Calu3 (cell line): ENCODE measurements at regions not wholly inside any gene's neighbourhood (a gene's known extent, or its start where the extent isn't known, plus 50 kb on each side); places are given as distances from the start of the nearest gene placed in this dataset.

ENCODE experiments used
- BruUV-seq: library from RNA; stranded (reverse); fragments of 400-500 nt; replicated peaks from 2 replicates; lab custom pipeline; 2021; lab: Mats Ljungman, UMichigan
- CTCF ChIA-PET: fragments of 300-600 bp; sonication (Branson Sonifier 250); formaldehyde crosslinking; loops from one replicate; lab custom pipeline; 2022; ENCODE audit warnings: antibody characterized with exemption; lab: Charles Lee
- DNase-seq: peaks from one replicate; pipeline ENCODE4 v3.0.0; 2022
- H3K27ac Mint-ChIP-seq: one replicate; pipeline ENCODE4 v1.8.0; 2022; ENCODE audit warnings: mixed read lengths; ENCODE audit not compliant: unreplicated experiment
- H3K27me3 Mint-ChIP-seq: one replicate; pipeline ENCODE4 v1.8.0; 2022; ENCODE audit warnings: mixed read lengths; ENCODE audit not compliant: unreplicated experiment
- H3K36me3 Mint-ChIP-seq: one replicate; pipeline ENCODE4 v1.8.0; 2022; ENCODE audit warnings: mild to moderate bottlenecking, moderate library complexity, mixed read lengths; ENCODE audit not compliant: insufficient read depth, unreplicated experiment
- H3K4me1 Mint-ChIP-seq: one replicate; pipeline ENCODE4 v1.8.0; 2022; ENCODE audit warnings: mild to moderate bottlenecking, low read depth, mixed read lengths; ENCODE audit not compliant: unreplicated experiment
- H3K4me3 Mint-ChIP-seq: one replicate; pipeline ENCODE4 v1.8.0; 2022; ENCODE audit warnings: mild to moderate bottlenecking, low read depth, moderate library complexity, mixed read lengths; ENCODE audit not compliant: unreplicated experiment
- H3K9me3 Mint-ChIP-seq: one replicate; pipeline ENCODE4 v1.8.0; 2022; ENCODE audit warnings: low read depth, mixed read lengths; ENCODE audit not compliant: unreplicated experiment
- CTCF ChIP-seq: fragments of 200-600 bp; IDR thresholded peaks from one replicate; pipeline ENCODE4 v1.8.0; 2022; ENCODE audit warnings: antibody characterized with exemption; ENCODE audit not compliant: unreplicated experiment
- intact Hi-C: fragments of 100-400 bp; cut with micrococcal nuclease; formaldehyde crosslinking; loops from one replicate; pipeline ENCODE4 v1.10.0; 2022; ENCODE audit not compliant: unreplicated experiment

DNA sequence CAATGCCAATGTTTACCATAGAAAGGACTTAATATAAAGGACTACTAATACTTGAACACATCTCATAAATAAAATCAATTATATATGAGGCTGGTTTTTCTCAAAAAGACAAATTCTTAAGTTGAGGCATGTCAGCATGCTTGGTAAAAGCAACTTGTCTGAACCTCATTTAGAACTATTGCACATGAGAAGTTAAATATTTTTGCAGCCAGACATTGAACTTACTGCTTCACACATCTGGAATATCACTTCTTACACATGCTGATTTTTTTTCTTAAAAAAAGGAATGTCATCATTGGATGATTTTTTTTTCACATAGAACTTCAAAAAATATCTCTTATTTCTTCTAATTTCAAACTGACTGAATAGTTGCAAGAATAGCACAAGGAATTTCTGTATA lies 609.0 kb downstream of the EPHA4 start:
- no peak for DNase-seq
- no peaks in the 10 kb centered on the region for H3K27me3 Mint-ChIP-seq
- CTCF ChIA-PET, result no interaction called here
- no peak overlapping the region for H3K27ac Mint-ChIP-seq
- intact Hi-C loops, result no loop called here
- no peak for TF ChIP-seq CTCF
- no TSS peak for BruUV-seq
- no peak overlapping the region for H3K4me3 Mint-ChIP-seq
- H3K9me3 Mint-ChIP-seq, result peaks cover 2% of the 10 kb centered on the region
- H3K36me3 Mint-ChIP-seq, result no peaks in the 10 kb centered on the region
- no peaks in the 10 kb centered on the region for H3K4me1 Mint-ChIP-seq

DNA sequence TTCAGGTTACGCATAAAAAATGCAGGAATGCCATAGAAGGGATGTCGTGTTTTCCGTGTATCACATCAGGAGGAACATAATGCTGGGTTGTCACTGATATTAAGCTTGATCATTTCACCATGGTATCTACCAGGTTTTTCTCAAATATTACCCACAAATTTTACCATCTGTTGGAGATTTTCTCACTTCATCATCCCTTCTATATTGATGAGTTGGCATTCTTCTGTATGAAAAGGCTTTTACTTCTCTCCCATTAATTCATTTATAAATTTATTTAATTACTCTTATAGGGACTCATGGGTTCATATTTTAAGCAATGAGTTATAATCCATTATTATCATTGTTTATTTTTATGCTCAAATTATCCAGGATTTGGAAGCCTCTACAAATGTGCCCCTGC lies 608.2 kb downstream of the EPHA4 start:
- intact Hi-C loops, result no loop called here
- no peak overlapping the region for H3K27ac Mint-ChIP-seq
- BruUV-seq, result no TSS peak

DNA sequence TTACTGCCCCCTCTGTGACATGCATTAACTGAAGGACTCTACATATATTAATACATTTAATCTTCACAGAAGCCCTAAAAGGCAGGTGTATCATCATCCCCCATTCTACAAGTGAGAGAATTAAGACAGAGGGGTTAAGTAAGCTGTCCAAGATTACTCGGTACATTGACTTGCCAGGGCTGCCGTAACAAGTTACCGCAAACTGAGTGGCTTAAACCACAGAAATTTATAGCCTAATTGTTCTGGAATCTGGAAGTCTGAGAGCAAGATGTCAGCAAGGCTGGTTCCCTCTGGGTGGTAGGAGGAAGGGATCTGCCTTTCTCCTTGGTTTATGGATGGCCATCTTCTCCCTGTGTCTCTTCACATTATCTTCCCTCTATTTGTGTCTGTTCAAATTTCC lies 605.5 kb downstream of the EPHA4 start:
- Mint-ChIP-seq H3K36me3 (no peaks in the 10 kb centered on the region), H3K9me3 (peaks cover 10% of the 10 kb centered on the region), H3K27me3 (no peaks in the 10 kb centered on the region), H3K4me1 (peaks cover 8% of the 10 kb centered on the region), H3K4me3 (no peak overlapping the region), H3K27ac (no peak overlapping the region)
- CTCF ChIA-PET, result no interaction called here
- intact Hi-C loops, result no loop called here
- no peak for TF ChIP-seq CTCF
- no peak for DNase-seq
- no TSS peak for BruUV-seq

More for the DNA sequence above, 608.2 kb downstream of the EPHA4 start:
- Mint-ChIP-seq H3K4me1 (no peaks in the 10 kb centered on the region), H3K27me3 (no peaks in the 10 kb centered on the region), H3K36me3 (no peaks in the 10 kb centered on the region), H3K9me3 (peaks cover 5% of the 10 kb centered on the region), H3K4me3 (no peak overlapping the region)
- DNase-seq, result no peak
- no peak for TF ChIP-seq CTCF
- CTCF ChIA-PET, result no interaction called here

DNA sequence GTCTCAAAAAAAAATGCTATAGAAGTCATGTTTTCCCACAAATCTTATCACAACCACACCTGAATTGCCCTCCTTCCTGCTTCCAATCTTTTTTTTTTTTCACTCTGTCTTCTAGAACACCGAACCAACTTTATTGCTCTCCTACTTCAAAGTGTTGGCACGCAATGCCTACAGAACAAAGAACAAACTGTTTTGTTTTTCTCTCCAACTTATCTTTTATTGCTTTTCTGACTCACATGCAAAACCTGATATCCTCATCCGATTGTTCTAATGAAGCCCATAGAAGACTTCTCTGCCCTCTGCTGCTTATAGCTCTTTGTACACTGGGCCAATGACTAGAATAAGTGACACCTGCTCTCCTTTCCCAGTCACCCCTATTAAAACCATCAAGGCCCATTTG lies 602.8 kb downstream of the EPHA4 start:
- intact Hi-C loops, result no loop called here
- CTCF ChIA-PET, result no interaction called here

More for the DNA sequence above, 602.8 kb downstream of the EPHA4 start:
- TF ChIP-seq CTCF, result no peak
- H3K9me3 Mint-ChIP-seq, result peaks cover 12% of the 10 kb centered on the region
- no peak overlapping the region for H3K27ac Mint-ChIP-seq
- DNase-seq, result no peak
- H3K4me1 Mint-ChIP-seq, result peaks cover 8% of the 10 kb centered on the region
- no peaks in the 10 kb centered on the region for H3K27me3 Mint-ChIP-seq
- no peak overlapping the region for H3K4me3 Mint-ChIP-seq
- no TSS peak for BruUV-seq
- no peaks in the 10 kb centered on the region for H3K36me3 Mint-ChIP-seq
